ENCODE measurements at regions not wholly inside any gene's neighbourhood (a gene's known extent, or its start where the extent isn't known, plus 50 kb on each side); places are given as distances from the start of the nearest gene placed in this dataset.

DNA sequence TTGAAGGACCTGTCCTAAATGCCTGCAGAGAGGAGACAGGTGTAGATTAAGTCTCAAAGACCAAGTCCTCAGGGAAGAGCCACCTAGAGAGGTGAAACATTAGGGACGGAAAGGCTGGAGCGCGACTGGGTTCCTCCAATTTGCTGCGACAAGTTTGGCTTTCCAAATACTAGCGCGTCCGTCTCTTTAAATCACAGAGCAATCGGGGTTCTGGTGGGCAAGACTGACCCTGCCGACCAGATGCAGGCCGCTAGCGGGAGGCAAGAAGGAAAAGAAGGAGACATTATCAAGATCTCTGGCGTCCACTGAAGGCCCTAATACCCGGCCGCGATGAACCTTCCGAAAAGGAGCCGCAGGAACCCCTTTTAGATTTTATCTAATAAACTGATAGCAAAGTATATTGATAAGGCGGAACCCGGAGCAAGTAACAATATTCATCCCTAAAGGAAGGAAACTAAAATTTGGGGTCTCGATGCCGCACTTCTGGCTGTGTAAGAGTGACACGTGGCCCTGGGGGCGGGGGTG is 128.2 kb upstream of the C11orf58 start:
- no peak for TF ChIP-seq SIN3A (IDR thresholded peaks at IDR 0.05; ENCODE audit: borderline replicate concordance, insufficient read depth, low read length)
- TF ChIP-seq FOXP2 (optimal IDR thresholded peaks at IDR 0.05; ENCODE audit: borderline replicate concordance, extremely low read depth, extremely low read length, insufficient read depth): no peak
- no peak for TF ChIP-seq POLR2AphosphoS5 (IDR thresholded peaks at IDR 0.05; ENCODE audit: low read depth, low read length)
- no peak for TF ChIP-seq TAF1 (IDR thresholded peaks at IDR 0.05; ENCODE audit: borderline replicate concordance, insufficient read depth, low read length)
- TF ChIP-seq, protein P1, sequence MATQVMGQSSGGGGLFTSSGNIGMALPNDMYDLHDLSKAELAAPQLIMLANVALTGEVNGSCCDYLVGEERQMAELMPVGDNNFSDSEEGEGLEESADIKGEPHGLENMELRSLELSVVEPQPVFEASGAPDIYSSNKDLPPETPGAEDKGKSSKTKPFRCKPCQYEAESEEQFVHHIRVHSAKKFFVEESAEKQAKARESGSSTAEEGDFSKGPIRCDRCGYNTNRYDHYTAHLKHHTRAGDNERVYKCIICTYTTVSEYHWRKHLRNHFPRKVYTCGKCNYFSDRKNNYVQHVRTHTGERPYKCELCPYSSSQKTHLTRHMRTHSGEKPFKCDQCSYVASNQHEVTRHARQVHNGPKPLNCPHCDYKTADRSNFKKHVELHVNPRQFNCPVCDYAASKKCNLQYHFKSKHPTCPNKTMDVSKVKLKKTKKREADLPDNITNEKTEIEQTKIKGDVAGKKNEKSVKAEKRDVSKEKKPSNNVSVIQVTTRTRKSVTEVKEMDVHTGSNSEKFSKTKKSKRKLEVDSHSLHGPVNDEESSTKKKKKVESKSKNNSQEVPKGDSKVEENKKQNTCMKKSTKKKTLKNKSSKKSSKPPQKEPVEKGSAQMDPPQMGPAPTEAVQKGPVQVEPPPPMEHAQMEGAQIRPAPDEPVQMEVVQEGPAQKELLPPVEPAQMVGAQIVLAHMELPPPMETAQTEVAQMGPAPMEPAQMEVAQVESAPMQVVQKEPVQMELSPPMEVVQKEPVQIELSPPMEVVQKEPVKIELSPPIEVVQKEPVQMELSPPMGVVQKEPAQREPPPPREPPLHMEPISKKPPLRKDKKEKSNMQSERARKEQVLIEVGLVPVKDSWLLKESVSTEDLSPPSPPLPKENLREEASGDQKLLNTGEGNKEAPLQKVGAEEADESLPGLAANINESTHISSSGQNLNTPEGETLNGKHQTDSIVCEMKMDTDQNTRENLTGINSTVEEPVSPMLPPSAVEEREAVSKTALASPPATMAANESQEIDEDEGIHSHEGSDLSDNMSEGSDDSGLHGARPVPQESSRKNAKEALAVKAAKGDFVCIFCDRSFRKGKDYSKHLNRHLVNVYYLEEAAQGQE (IDR thresholded peaks at IDR 0.05; ENCODE audit: insufficient read depth in 1 of 2, low read depth in 2 of 2, low read length in 2 of 2): no peak

DNA sequence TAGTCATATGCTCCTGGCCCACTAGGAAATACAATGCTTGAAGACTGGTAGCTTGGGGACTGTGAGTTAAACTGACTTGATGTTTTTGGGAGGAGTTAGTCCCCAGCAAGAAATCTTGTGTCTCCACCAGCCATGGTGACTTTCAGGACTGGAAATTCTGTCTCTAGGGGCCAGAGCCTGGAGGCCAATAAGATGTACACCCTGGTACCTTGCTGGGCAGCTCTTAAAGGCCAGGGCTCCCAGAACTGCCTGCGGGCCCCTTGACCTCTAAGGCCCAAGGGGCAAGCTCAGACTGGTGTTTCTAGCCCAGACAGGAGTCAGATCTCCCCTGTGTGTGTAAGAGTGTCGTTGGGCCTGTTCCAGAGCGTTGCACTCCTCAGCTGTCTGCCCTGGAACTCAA is 128.7 kb upstream of the C11orf58 start:
- TF ChIP-seq SIN3A (IDR thresholded peaks at IDR 0.05; ENCODE audit: borderline replicate concordance, insufficient read depth, low read length): no peak
- TF ChIP-seq TAF1 (IDR thresholded peaks at IDR 0.05; ENCODE audit: borderline replicate concordance, insufficient read depth, low read length): no peak
- TF ChIP-seq POLR2AphosphoS5 (IDR thresholded peaks at IDR 0.05; ENCODE audit: low read depth, low read length): no peak
- TF ChIP-seq FOXP2 (optimal IDR thresholded peaks at IDR 0.05; ENCODE audit: borderline replicate concordance, extremely low read depth, extremely low read length, insufficient read depth): no peak
- TF ChIP-seq, protein P1 (IDR thresholded peaks at IDR 0.05; ENCODE audit: insufficient read depth in 1 of 2, low read depth in 2 of 2, low read length in 2 of 2): no peak

DNA sequence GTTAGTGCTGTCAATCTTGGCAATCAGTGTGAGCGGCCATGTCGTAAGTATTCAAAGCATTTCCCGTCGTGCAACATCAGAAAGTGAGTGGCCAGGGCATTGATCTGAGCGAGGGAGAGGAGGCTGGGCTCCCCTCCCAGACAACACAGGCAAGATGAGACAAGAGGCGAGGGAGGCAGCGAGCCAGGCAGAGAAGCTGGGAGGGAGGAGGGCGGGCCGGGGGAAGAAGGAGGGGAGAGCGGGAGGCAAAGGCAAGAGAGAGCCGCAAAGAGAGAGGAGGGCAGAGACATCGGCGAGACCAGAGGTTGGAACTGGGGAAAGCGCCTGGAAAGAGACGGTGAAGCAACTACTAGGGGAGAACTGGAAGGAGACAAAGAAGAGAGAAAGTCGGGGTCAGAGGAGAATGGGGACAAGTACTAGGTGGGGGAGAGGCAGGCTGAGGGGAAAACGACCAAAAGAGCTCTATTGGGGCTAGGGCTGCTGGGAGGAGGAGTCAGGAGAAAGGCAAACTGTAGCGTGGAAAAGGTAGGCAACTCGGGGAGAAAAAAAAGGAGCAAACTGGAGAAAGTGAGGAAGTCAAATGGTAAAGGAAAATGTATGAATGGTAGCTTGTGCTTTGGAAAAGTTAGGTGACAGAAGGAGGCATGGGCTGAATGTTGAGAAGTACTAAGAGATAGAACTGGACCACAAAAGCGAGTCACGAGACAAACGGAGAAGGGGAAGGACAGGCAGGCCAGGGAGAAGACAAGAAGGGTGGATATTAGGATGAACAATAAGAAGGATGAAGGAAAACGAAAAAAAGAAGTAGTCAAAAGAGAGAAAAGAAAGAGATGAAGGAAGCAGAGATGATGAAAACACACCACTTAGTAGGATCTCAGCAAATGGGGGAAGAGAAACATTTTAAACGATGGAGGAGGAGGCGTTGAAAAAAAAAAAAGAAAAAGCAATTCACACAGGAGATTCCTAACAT is 130.5 kb upstream of the C11orf58 start:
- TF ChIP-seq TAF1 (IDR thresholded peaks at IDR 0.05; ENCODE audit: borderline replicate concordance, insufficient read depth, low read length) (no peak), SIN3A (IDR thresholded peaks at IDR 0.05; ENCODE audit: borderline replicate concordance, insufficient read depth, low read length) (no peak), POLR2AphosphoS5 (IDR thresholded peaks at IDR 0.05; ENCODE audit: low read depth, low read length) (no peak), FOXP2 (optimal IDR thresholded peaks at IDR 0.05; ENCODE audit: borderline replicate concordance, extremely low read depth, extremely low read length, insufficient read depth) (no peak)
- TF ChIP-seq, protein P1 (IDR thresholded peaks at IDR 0.05; ENCODE audit: insufficient read depth in 1 of 2, low read depth in 2 of 2, low read length in 2 of 2): no peak

DNA sequence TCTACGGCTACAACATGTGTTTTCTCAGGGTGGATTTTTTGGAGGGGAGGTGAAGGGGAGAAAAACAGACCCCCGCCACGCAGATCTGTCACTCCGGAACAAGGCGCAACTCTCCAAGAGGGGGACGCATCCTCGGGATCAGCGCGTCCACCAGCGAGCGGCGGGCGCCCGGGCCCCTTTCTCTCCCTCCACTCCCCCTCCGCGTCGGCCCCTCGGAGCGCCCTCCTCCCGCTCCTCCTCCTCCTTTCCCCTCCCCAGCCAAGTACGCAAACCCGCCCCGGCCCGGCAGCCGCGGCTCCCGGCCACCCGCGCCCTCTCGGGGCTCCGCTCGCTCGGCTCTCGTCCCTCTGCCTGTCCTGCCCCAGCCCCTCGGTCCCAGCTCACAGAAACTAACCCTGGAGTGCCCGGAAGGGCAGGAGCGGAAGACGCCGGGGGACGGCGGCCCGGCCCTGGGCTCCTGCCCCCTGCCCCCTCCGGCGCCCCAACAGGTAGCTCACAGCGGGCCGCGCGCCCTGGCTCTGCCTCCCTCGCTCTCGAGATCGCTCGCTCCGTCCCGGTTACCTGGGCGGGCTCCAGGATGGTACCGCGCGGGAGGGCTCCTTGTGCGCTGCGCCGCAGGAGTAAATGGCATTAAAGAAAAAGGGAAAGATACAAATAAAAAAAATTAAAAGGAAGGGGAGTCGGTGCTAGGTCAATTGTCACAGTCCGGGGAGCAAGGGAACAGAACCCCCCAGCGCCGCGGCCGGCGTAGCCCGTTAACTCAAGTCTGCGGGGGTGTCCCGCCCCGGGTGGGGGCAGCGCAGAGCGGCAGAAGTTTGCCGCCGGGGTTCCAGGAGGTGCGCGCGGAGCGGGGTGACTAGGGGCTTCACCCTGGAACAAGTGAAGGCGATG is 131.4 kb upstream of the C11orf58 start:
- TF ChIP-seq FOXP2 (optimal IDR thresholded peaks at IDR 0.05; ENCODE audit: borderline replicate concordance, extremely low read depth, extremely low read length, insufficient read depth): peak; percentile 8
- TF ChIP-seq POLR2AphosphoS5 (IDR thresholded peaks at IDR 0.05; ENCODE audit: low read depth, low read length): no peak
- TF ChIP-seq, protein P1 (IDR thresholded peaks at IDR 0.05; ENCODE audit: insufficient read depth in 1 of 2, low read depth in 2 of 2, low read length in 2 of 2): no peak
- no peak for TF ChIP-seq TAF1 (IDR thresholded peaks at IDR 0.05; ENCODE audit: borderline replicate concordance, insufficient read depth, low read length)
